Lower leg skin (tissue), 3 donors: ENCODE measurements at regions not wholly inside any gene's neighbourhood (a gene's known extent, or its start where the extent isn't known, plus 50 kb on each side); places are given as distances from the start of the nearest gene placed in this dataset.

Source experiments
- CTCF ChIP-seq, 3 donors: fragments of 450-650 bp; IDR thresholded peaks; one replicate each; pipeline ENCODE4 v1.5.1; 2016; ENCODE audit warnings: antibody characterized with exemption in 3 of 3, mild to moderate bottlenecking in 3 of 3, moderate library complexity in 2 of 3
- POLR2A ChIP-seq, 2 donors: fragments of 450-650 bp; IDR thresholded peaks; one replicate each; pipeline ENCODE4 v1.6.1; 2016 to 2017; ENCODE audit warnings: antibody characterized with exemption in 2 of 2, mild to moderate bottlenecking in 1 of 2, moderate library complexity in 1 of 2

- TF ChIP-seq CTCF (IDR thresholded peaks at IDR 0.05) (no peak), POLR2A (IDR thresholded peaks at IDR 0.05) (no peak)
Measured at GRCh38 chr6:47391675-47392074, 82.0 kb upstream of the TNFRSF21 start.
